Smooth muscle cell (in vitro differentiated cells): ENCODE measurements at regions not wholly inside any gene's neighbourhood (a gene's known extent, or its start where the extent isn't known, plus 50 kb on each side); places are given as distances from the start of the nearest gene placed in this dataset.

Source experiments
- DNase-seq: peaks from one replicate; lab custom pipeline; 2025; ENCODE audit not compliant: unreplicated experiment; lab: John Stamatoyannopoulos, UW
- H2AFZ ChIP-seq: fragments of 200-600 bp; sonication (generic); 2 replicates; pipeline ENCODE4 v1.6.0; 2016; ENCODE audit warnings: antibody characterized with exemption, low read depth, mild to moderate bottlenecking
- H3F3A ChIP-seq: fragments of 200-600 bp; sonication (generic); 2 replicates; pipeline ENCODE4 v1.6.0; 2017; ENCODE audit warnings: antibody characterized with exemption, low read depth
- H3K27ac ChIP-seq: fragments of 200-600 bp; sonication (generic); 2 replicates; pipeline ENCODE4 v1.5.1; 2016; ENCODE audit warnings: low read depth, mild to moderate bottlenecking
- H3K27me3 ChIP-seq: fragments of 200-600 bp; sonication (generic); 2 replicates; pipeline ENCODE4 v1.6.1; 2016; ENCODE audit warnings: low read depth, mild to moderate bottlenecking
- H3K36me3 ChIP-seq: fragments of 200-600 bp; sonication (generic); 2 replicates; pipeline ENCODE4 v1.5.1; 2016; ENCODE audit warnings: low read depth
- H3K4me1 ChIP-seq: fragments of 200-600 bp; sonication (generic); 2 replicates; pipeline ENCODE4 v1.5.1; 2016; ENCODE audit warnings: low read depth
- H3K4me2 ChIP-seq: fragments of 200-600 bp; sonication (generic); 2 replicates; pipeline ENCODE4 v1.6.0; 2016; ENCODE audit warnings: mild to moderate bottlenecking
- H3K4me3 ChIP-seq: fragments of 200-600 bp; sonication (generic); 2 replicates; pipeline ENCODE4 v1.5.1; 2016; ENCODE audit warnings: mild to moderate bottlenecking
- H3K79me2 ChIP-seq: fragments of 200-600 bp; sonication (generic); 2 replicates; pipeline ENCODE4 v1.6.0; 2016; ENCODE audit warnings: low read depth, mild to moderate bottlenecking
- H3K9ac ChIP-seq: fragments of 200-600 bp; sonication (generic); 2 replicates; pipeline ENCODE4 v1.6.0; 2016; ENCODE audit warnings: low read depth
- H3K9me3 ChIP-seq: fragments of 200-600 bp; sonication (generic); replicated peaks from 2 replicates; pipeline ENCODE4 v1.5.1; 2016; ENCODE audit warnings: low read depth
- H4K20me1 ChIP-seq: fragments of 200-600 bp; sonication (generic); 2 replicates; pipeline ENCODE4 v1.6.0; 2016; ENCODE audit warnings: low read depth
- WGBS: methylation state at CpG from one replicate; pipeline ENCODE4 v1.1.7; 2016; ENCODE audit warnings: low lambda C conversion rate; 5-methylcytosine and 5-hydroxymethylcytosine counted together
- TF ChIP-seq, protein P1 (sequence below): fragments of 200-600 bp; sonication (generic); IDR thresholded peaks from 2 replicates; pipeline ENCODE4 v1.5.1; 2017; ENCODE audit warnings: borderline replicate concordance, mild to moderate bottlenecking, antibody characterized with exemption; ENCODE audit not compliant: insufficient read depth, poor library complexity, severe bottlenecking

DNA sequence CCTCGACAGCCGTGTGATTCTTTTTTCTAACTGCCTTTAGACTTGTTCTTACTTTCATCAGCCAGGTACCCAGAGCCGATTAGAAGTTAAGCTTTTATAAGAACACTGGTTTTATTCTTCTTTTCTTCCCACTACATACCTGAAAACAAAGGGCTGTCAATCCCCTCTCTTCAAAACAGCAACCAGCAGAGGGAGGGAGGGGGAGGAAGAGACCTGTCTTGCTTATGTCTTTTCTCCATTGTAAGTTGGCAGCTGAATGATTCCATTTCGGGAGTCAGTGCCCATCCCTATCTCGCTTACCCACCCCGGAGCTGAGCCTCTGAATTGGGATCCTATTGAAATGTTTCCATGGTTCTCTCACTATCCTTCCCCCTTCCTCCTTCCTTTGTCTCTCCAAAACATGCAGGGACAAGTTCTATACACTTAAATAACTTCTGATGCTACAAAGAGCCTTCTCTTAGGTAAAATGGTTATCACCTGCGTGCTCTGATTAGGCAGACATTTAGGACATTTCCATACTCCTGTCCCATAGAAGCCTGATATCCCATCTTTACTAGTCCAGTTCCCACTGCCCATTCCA lies 83.9 kb upstream of the WWC1 start:
- Histone ChIP-seq H3K79me2 (no peaks in the 10 kb centered on the region), H3F3A (peaks cover 7% of the 10 kb centered on the region), H3K27me3 (no peaks in the 10 kb centered on the region), H2AFZ (no peak overlapping the region), H4K20me1 (no peaks in the 10 kb centered on the region), H3K9ac (no peak overlapping the region), H3K36me3 (no peaks in the 10 kb centered on the region), H3K27ac (no peak overlapping the region), H3K4me3 (no peak overlapping the region), H3K4me2 (no peak overlapping the region), H3K4me1 (peaks cover 6% of the 10 kb centered on the region), H3K9me3 (no peaks in the 10 kb centered on the region)
- DNase-seq: no peak
- TF ChIP-seq, protein P1, sequence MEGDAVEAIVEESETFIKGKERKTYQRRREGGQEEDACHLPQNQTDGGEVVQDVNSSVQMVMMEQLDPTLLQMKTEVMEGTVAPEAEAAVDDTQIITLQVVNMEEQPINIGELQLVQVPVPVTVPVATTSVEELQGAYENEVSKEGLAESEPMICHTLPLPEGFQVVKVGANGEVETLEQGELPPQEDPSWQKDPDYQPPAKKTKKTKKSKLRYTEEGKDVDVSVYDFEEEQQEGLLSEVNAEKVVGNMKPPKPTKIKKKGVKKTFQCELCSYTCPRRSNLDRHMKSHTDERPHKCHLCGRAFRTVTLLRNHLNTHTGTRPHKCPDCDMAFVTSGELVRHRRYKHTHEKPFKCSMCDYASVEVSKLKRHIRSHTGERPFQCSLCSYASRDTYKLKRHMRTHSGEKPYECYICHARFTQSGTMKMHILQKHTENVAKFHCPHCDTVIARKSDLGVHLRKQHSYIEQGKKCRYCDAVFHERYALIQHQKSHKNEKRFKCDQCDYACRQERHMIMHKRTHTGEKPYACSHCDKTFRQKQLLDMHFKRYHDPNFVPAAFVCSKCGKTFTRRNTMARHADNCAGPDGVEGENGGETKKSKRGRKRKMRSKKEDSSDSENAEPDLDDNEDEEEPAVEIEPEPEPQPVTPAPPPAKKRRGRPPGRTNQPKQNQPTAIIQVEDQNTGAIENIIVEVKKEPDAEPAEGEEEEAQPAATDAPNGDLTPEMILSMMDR: no peak
- WGBS: 92% methylated on average over 7 of the region's 7 CpGs

DNA sequence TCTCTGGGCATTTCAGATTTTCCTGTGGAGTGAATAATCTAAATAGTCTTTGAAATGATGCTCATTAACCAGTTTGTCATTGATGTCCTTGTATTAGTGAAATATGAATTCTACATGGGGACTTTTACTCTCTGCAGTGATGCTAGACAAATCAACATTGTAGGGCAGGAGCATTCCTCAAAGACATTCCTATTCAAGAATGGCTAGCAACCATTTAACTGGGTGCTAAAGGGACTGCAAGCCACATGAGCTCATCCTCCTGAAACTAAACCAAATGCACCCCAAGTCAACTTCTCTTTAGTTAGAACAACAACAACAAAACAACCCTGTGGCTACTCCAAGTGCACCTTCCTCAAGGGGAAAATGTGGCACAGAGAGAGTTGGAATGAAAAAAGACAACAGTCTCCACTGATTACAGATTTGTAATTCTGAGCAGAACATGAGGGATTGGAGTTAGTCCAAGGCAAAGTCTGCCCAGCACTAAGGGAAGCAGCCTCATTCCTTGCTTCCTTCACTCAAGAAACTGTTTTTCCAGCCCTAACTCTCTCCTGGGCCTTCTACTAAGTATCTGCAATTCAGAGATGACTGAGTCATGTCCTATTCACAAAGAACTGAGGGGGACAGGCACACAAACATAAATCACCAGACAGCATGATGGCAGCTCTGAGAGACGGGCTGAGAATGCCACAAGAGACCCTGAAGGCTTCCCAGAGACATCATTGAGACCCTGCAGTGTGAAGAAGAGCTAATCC lies 82.0 kb upstream of the WWC1 start:
- no peak for DNase-seq
- H3K27ac ChIP-seq: peak overlapping the region; percentile 38
- WGBS: 17% methylated on average over 1 of the region's 1 CpG

DNA sequence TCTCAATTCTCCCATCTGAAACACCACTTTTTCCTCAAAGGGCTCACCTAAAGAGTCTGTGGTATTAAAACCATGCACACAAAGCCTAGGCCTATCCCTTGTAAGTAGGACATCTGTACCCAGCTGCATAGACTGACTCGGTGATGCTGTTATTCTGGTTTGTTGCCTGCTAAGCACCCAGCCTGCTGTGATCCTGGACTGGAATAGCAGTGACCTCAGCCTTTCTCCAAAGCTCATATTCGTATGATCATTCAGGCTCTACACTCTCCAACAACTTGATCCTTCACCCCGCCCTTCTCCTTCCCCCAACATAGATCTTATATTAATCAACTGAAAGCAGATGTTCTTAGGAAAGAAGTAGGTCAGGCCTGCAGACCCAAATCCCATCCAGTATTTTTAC lies 81.4 kb upstream of the WWC1 start:
- Histone ChIP-seq H3K4me2 (peak overlapping the region; percentile 30), H3K27me3 (no peaks in the 10 kb centered on the region), H3K9me3 (no peaks in the 10 kb centered on the region), H3K9ac (no peak overlapping the region), H3K4me1 (peaks cover 6% of the 10 kb centered on the region), H3K79me2 (no peaks in the 10 kb centered on the region), H3K27ac (peak overlapping the region; percentile 38), H4K20me1 (no peaks in the 10 kb centered on the region), H2AFZ (no peak overlapping the region), H3K36me3 (no peaks in the 10 kb centered on the region), H3K4me3 (no peak overlapping the region), H3F3A (peaks cover 7% of the 10 kb centered on the region)
- WGBS: 70% methylated on average over 3 of the region's 3 CpGs
- TF ChIP-seq, protein P1: no peak
- no peak for DNase-seq

More for the DNA sequence above, 82.0 kb upstream of the WWC1 start:
- H3K4me1 ChIP-seq: peaks cover 6% of the 10 kb centered on the region
- no peak overlapping the region for H3K4me3 ChIP-seq
- no peak overlapping the region for H2AFZ ChIP-seq
- H3K79me2 ChIP-seq: no peaks in the 10 kb centered on the region
- H3K4me2 ChIP-seq: peak overlapping the region; percentile 30
- no peaks in the 10 kb centered on the region for H3K9me3 ChIP-seq
- TF ChIP-seq, protein P1: no peak
- H3K9ac ChIP-seq: no peak overlapping the region
- no peaks in the 10 kb centered on the region for H4K20me1 ChIP-seq
- H3F3A ChIP-seq: peaks cover 7% of the 10 kb centered on the region
- H3K27me3 ChIP-seq: no peaks in the 10 kb centered on the region
- H3K36me3 ChIP-seq: no peaks in the 10 kb centered on the region

DNA sequence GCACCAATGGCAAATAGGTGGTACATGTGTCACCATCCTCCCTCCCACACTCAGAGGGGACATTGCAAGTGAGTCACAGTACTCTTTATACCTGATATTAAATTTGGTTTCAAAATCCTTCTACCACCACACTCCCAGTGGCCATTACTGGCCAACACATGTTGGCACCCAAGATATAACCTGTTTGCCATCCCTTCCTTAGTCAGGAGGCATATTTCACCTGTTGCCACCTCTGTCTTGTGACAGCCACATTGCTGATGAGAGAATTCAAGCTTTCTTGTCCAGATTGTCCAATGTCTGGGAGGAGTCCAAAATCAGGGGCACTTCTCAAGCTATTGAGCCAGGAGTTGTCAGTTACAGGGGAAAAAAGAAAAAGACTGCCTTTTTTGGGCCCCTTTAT lies 80.2 kb upstream of the WWC1 start:
- Histone ChIP-seq H3K4me2 (no peak overlapping the region), H4K20me1 (no peaks in the 10 kb centered on the region), H3F3A (peaks cover 7% of the 10 kb centered on the region), H3K9me3 (no peaks in the 10 kb centered on the region), H3K79me2 (no peaks in the 10 kb centered on the region), H3K27ac (no peak overlapping the region), H3K4me1 (peaks cover 11% of the 10 kb centered on the region), H3K4me3 (no peak overlapping the region), H3K36me3 (no peaks in the 10 kb centered on the region), H3K27me3 (no peaks in the 10 kb centered on the region), H3K9ac (no peak overlapping the region), H2AFZ (no peak overlapping the region)
- TF ChIP-seq, protein P1: no peak
- no peak for DNase-seq
